Endothelial cell of umbilical vein (primary cell): ENCODE measurements at regions not wholly inside any gene's neighbourhood (a gene's known extent, or its start where the extent isn't known, plus 50 kb on each side); places are given as distances from the start of the nearest gene placed in this dataset.

Source experiments
- BruUV-seq: library from RNA; stranded (reverse); fragments of 400-500 nt; replicated peaks from 2 replicates; lab custom pipeline; 2021; lab: Mats Ljungman, UMichigan
- CTCF ChIA-PET: fragments of 300-600, 350-600 bp; sonication (Branson Sonifier 250); formaldehyde crosslinking; loops from one replicate; lab custom pipeline; 2021; ENCODE audit warnings: antibody characterized with exemption, inconsistent platforms; lab: Charles Lee
- POLR2A ChIA-PET: fragments of 300-600, 350-600 bp; sonication (Branson Sonifier 250); formaldehyde crosslinking; loops from one replicate; lab custom pipeline; 2021; ENCODE audit warnings: antibody characterized with exemption, inconsistent platforms; lab: Charles Lee
- DNase-seq: peaks from one replicate; pipeline ENCODE4 v3.0.0-alpha.2; 2011; ENCODE audit warnings: low read depth, low spot score
- FAIRE-seq: peaks from 2 replicates; lab custom pipeline; 2011; peaks lifted over from hg19 to GRCh38; lab: Jason Lieb, UNC
- H2AFZ ChIP-seq: 2 replicates; pipeline ENCODE4 v1.6.0; 2012; ENCODE audit warnings: low read depth, low read length, control low read depth, inconsistent platforms
- H3K27ac ChIP-seq: 2 replicates; pipeline ENCODE4 v1.5.1; 2011; ENCODE audit warnings: low read depth, mild to moderate bottlenecking, control low read depth, low read length, moderate library complexity; ENCODE audit not compliant: insufficient read depth
- H3K27me3 ChIP-seq, 2 experiments: 2 replicates each; pipeline versions ENCODE4 v1.6.0 to v1.6.1; 2011; ENCODE audit warnings: low read length in 2 of 2, mixed read lengths in 1 of 2; ENCODE audit not compliant: control insufficient read depth in 2 of 2, insufficient read depth in 2 of 2
- H3K36me3 ChIP-seq, 2 experiments: 2 replicates in 1 of 2; 3 replicates in 1 of 2; pipeline ENCODE4 v1.5.1; 2011; ENCODE audit warnings: low read length in 2 of 2, mild to moderate bottlenecking in 1 of 2, moderate library complexity in 1 of 2; ENCODE audit not compliant: control insufficient read depth in 2 of 2, insufficient read depth in 2 of 2; ENCODE audit errors: extremely low read depth in 1 of 2
- H3K4me1 ChIP-seq: 3 replicates; pipeline ENCODE4 v1.5.1; 2011; ENCODE audit warnings: mild to moderate bottlenecking, low read length; ENCODE audit not compliant: control insufficient read depth, insufficient read depth; ENCODE audit errors: extremely low read depth
- H3K4me2 ChIP-seq: 2 replicates; pipeline ENCODE4 v1.6.1; 2011; ENCODE audit warnings: low read length, control low read depth, mixed read lengths; ENCODE audit not compliant: insufficient read depth
- H3K4me3 ChIP-seq, 3 experiments: fragments of 200-600 bp in 1 of 3; sonication (generic), shearing (Covaris generic) in 1 of 3; replicated peaks in 1 of 3; 2 replicates each; pipeline ENCODE4 v1.5.1; 2011 to 2016; ENCODE audit warnings: control low read depth in 3 of 3, low read length in 3 of 3, mild to moderate bottlenecking in 2 of 3, inconsistent platforms in 1 of 3, low read depth in 1 of 3, moderate library complexity in 1 of 3; ENCODE audit not compliant: insufficient read depth in 1 of 3
- H3K79me2 ChIP-seq: 2 replicates; pipeline ENCODE4 v1.6.0; 2012; ENCODE audit warnings: low read length, inconsistent platforms; ENCODE audit not compliant: control insufficient read depth, insufficient read depth
- H3K9ac ChIP-seq: replicated peaks from 2 replicates; pipeline ENCODE3; 2011; ENCODE audit warnings: low read length, control low read depth; ENCODE audit not compliant: insufficient read depth; ENCODE audit errors: extremely low read depth
- H3K9me1 ChIP-seq: replicated peaks from 3 replicates; pipeline ENCODE4 v1.6.0; 2011; ENCODE audit warnings: mild to moderate bottlenecking, low read length; ENCODE audit not compliant: control insufficient read depth, insufficient read depth; ENCODE audit errors: extremely low read depth
- H3K9me3 ChIP-seq: replicated peaks from 2 replicates; pipeline ENCODE4 v1.5.1; 2012; ENCODE audit warnings: low read length, inconsistent platforms; ENCODE audit not compliant: control insufficient read depth, insufficient read depth
- H4K20me1 ChIP-seq: replicated peaks from 2 replicates; pipeline ENCODE3; 2011; ENCODE audit warnings: mild to moderate bottlenecking, low read length; ENCODE audit not compliant: control insufficient read depth, insufficient read depth; ENCODE audit errors: extremely low read depth
- EZH2 ChIP-seq: IDR thresholded peaks from 2 replicates; pipeline ENCODE4 v1.6.1; 2012; ENCODE audit warnings: borderline replicate concordance, low read depth, mild to moderate bottlenecking, moderate library complexity, low read length, inconsistent platforms; ENCODE audit not compliant: severe bottlenecking
- FOS ChIP-seq: IDR thresholded peaks from 2 replicates; pipeline ENCODE4 v1.6.1; 2011; ENCODE audit warnings: mild to moderate bottlenecking, low read length, moderate library complexity, borderline replicate concordance; ENCODE audit not compliant: insufficient read depth
- GATA2 ChIP-seq: IDR thresholded peaks from 2 replicates; pipeline ENCODE4 v1.7.0; 2011; ENCODE audit warnings: low read depth, mild to moderate bottlenecking, moderate library complexity, mixed read lengths, low read length; ENCODE audit not compliant: insufficient read length, insufficient read depth
- JUN ChIP-seq: IDR thresholded peaks from 2 replicates; pipeline ENCODE4 v1.6.1; 2011; ENCODE audit warnings: borderline replicate concordance, low read depth; ENCODE audit not compliant: insufficient read length, insufficient read depth
- MYC ChIP-seq: IDR thresholded peaks from one replicate; pipeline ENCODE4 v1.6.1; 2011; ENCODE audit warnings: mild to moderate bottlenecking, low read depth, low read length
- POLR2A ChIP-seq: IDR thresholded peaks from 2 replicates; pipeline ENCODE4 v1.6.1; 2012; ENCODE audit warnings: low read depth, mild to moderate bottlenecking, control low read depth, low read length
- POLR2AphosphoS5 ChIP-seq: IDR thresholded peaks from 2 replicates; pipeline ENCODE4 v1.6.1; 2012; ENCODE audit warnings: low read depth, mild to moderate bottlenecking, control low read depth, low read length, moderate library complexity; ENCODE audit not compliant: insufficient read depth
- dilution Hi-C: fragments of 300-500 bp; cut with MboI; formaldehyde crosslinking; loops from one replicate; pipeline ENCODE4 v1.15.0; 2019; ENCODE audit warnings: low sequenced_read_pairs; ENCODE audit not compliant: extremely low pct_ligation_motif_present
- intact Hi-C: fragments of 100-400 bp; cut with micrococcal nuclease; formaldehyde crosslinking; loops from one replicate; pipeline ENCODE4 v1.10.0; 2022

- H2AFZ ChIP-seq = no peak overlapping the region
- BruUV-seq = no TSS peak
These were observed 1144.9 kb upstream of the GOT2 start for GRCh38 chr16:59878999-59879398.

GRCh38 chr16:59878479-59878878, 1144.4 kb upstream of the GOT2 start:
- no peak overlapping the region for H3K27ac ChIP-seq
- H3K4me3 ChIP-seq = no peak overlapping the region
- no peaks in the 10 kb centered on the region for H3K36me3 ChIP-seq
- DNase-seq (peak; percentile 44), FAIRE-seq (peak; percentile 78)
- no peaks in the 10 kb centered on the region for H3K4me1 ChIP-seq
- no peak overlapping the region for H3K4me2 ChIP-seq
- H3K9ac ChIP-seq = no peak overlapping the region
- no peaks in the 10 kb centered on the region for H3K27me3 ChIP-seq
- no peaks in the 10 kb centered on the region for H4K20me1 ChIP-seq
- dilution Hi-C loops (no loop called here), intact Hi-C loops (no loop called here)
- no peaks in the 10 kb centered on the region for H3K79me2 ChIP-seq
- TF ChIP-seq FOS (no peak), JUN (no peak), POLR2A (no peak), MYC (no peak), EZH2 (no peak)
- ChIA-PET CTCF (no interaction called here), POLR2A (no interaction called here)
- no peaks in the 10 kb centered on the region for H3K9me1 ChIP-seq
- no TSS peak for BruUV-seq
- H2AFZ ChIP-seq = no peak overlapping the region
- H3K9me3 ChIP-seq = no peaks in the 10 kb centered on the region

More at GRCh38 chr16:59878999-59879398, 1144.9 kb upstream of the GOT2 start:
- H3K4me1 ChIP-seq = no peaks in the 10 kb centered on the region
- TF ChIP-seq POLR2AphosphoS5 (no peak), POLR2A (no peak), GATA2 (no peak), EZH2 (no peak), JUN (no peak), MYC (no peak)
- no peaks in the 10 kb centered on the region for H3K79me2 ChIP-seq
- POLR2A ChIA-PET = no interaction called here
- H4K20me1 ChIP-seq = no peaks in the 10 kb centered on the region
- DNase-seq = no peak
- dilution Hi-C loops (no loop called here), intact Hi-C loops (no loop called here)
- H3K4me2 ChIP-seq = no peak overlapping the region
- H3K4me3 ChIP-seq = no peak overlapping the region
- no peaks in the 10 kb centered on the region for H3K9me1 ChIP-seq
- H3K27me3 ChIP-seq = no peaks in the 10 kb centered on the region
- no peaks in the 10 kb centered on the region for H3K36me3 ChIP-seq
- CTCF ChIA-PET = no interaction called here
- no peak for FAIRE-seq
- H3K9ac ChIP-seq = no peak overlapping the region
- H3K9me3 ChIP-seq = no peaks in the 10 kb centered on the region
- H3K27ac ChIP-seq = no peak overlapping the region
